Left ventricle myocardium inferior (tissue), 1 donor: ENCODE measurements at regions not wholly inside any gene's neighbourhood (a gene's known extent, or its start where the extent isn't known, plus 50 kb on each side); places are given as distances from the start of the nearest gene placed in this dataset.

Experiments
- DNase-seq: peaks from one replicate; pipeline ENCODE4 v3.0.0-alpha.2; 2020
- H3K27ac ChIP-seq: fragments of 200-600 bp; replicated peaks from 2 replicates; pipeline ENCODE4 v1.8.0; 2021
- H3K27me3 ChIP-seq: fragments of 200-600 bp; 2 replicates; pipeline ENCODE4 v1.8.0; 2021; ENCODE audit warnings: low read depth
- H3K36me3 ChIP-seq: fragments of 200-600 bp; 2 replicates; pipeline ENCODE4 v1.8.0; 2021
- H3K4me1 ChIP-seq: fragments of 200-600 bp; 2 replicates; pipeline ENCODE4 v1.8.0; 2021
- H3K4me3 ChIP-seq: fragments of 200-600 bp; 2 replicates; pipeline ENCODE4 v1.8.0; 2021; ENCODE audit warnings: mild to moderate bottlenecking, moderate library complexity
- H3K9me3 ChIP-seq: fragments of 200-600 bp; replicated peaks from 2 replicates; pipeline ENCODE4 v1.8.0; 2021
- intact Hi-C: fragments of 100-400 bp; cut with micrococcal nuclease; formaldehyde crosslinking; loops from one replicate; pipeline ENCODE4 v1.11.0; 2022
- TF ChIP-seq, protein P1 (sequence below): fragments of 200-600 bp; IDR thresholded peaks from 2 replicates; pipeline ENCODE4 v1.8.0; 2021; ENCODE audit warnings: antibody characterized with exemption, mild to moderate bottlenecking, borderline replicate concordance
- donor health status: DM: no; HTN: yes; CAD: no; lungs with severe emphysema.

DNA sequence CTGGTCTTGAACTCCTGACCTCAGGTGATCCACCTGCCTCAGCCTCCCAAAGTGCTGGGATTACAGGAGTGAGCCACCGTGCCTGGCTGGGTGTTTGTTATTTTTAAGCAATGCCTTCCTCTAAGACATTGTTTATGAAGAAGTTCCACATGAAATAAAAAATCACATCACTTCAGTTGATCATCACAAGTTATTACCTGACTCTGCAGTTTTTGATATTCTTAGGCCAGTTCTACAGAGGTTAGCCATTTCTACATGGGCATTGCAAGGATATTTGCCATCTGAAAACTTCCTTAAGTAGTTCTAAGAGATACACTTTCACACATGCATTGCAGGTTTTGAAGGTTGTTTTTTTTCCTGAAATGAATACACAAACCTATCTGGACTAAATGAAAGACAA lies 82.1 kb downstream of the PYDC2 start:
- TF ChIP-seq, protein P1, sequence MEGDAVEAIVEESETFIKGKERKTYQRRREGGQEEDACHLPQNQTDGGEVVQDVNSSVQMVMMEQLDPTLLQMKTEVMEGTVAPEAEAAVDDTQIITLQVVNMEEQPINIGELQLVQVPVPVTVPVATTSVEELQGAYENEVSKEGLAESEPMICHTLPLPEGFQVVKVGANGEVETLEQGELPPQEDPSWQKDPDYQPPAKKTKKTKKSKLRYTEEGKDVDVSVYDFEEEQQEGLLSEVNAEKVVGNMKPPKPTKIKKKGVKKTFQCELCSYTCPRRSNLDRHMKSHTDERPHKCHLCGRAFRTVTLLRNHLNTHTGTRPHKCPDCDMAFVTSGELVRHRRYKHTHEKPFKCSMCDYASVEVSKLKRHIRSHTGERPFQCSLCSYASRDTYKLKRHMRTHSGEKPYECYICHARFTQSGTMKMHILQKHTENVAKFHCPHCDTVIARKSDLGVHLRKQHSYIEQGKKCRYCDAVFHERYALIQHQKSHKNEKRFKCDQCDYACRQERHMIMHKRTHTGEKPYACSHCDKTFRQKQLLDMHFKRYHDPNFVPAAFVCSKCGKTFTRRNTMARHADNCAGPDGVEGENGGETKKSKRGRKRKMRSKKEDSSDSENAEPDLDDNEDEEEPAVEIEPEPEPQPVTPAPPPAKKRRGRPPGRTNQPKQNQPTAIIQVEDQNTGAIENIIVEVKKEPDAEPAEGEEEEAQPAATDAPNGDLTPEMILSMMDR = no peak
- no peak for DNase-seq
- intact Hi-C loops = no loop called here
- no peaks in the 10 kb centered on the region for H3K4me1 ChIP-seq
- H3K9me3 ChIP-seq = peaks cover 19% of the 10 kb centered on the region
- no peak overlapping the region for H3K4me3 ChIP-seq
- H3K36me3 ChIP-seq = no peaks in the 10 kb centered on the region
- no peak overlapping the region for H3K27ac ChIP-seq
- H3K27me3 ChIP-seq = no peaks in the 10 kb centered on the region

DNA sequence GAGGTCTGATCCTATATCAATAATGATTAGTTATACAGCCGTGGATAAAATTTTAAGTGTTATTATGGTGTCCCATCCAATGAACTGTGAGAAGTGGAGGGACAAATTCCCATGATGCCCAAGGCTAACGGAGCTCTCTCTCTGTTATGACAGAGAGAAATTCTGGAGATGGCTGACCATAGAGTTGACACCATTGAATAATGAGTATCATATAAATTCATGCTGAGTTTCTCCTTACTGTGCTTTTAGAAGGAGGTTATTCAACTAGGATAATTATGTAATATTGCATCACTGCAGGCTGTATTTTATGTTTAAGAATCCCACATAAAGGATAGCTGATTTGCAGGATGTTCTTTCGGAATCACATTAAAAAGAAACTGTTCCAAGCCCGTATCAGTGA lies 82.9 kb downstream of the PYDC2 start:
- no peak overlapping the region for H3K27ac ChIP-seq

DNA sequence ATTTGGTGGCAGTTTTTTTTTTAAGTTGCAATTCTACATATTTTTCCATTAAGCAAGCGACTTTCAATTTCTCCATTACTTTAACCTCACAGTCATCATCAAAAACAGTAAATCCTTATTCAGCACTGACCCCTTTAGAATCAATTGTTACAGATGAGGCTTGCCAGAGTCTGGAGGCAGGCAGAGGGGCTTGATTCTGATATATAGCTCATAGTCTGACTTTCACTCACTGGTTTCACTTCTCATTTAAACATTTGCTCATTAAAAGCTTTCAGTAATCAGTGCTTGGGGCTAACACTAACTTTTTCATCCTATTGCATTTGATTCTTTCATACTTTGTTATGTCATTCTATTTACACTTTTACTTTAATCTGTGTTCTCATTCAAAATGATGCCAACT lies 88.4 kb downstream of the PYDC2 start:
- DNase-seq = no peak
- TF ChIP-seq, protein P1 = no peak
- H3K4me1 ChIP-seq = no peaks in the 10 kb centered on the region
- intact Hi-C loops = no loop called here
- H3K27ac ChIP-seq = no peak overlapping the region
- H3K9me3 ChIP-seq = no peaks in the 10 kb centered on the region
- no peak overlapping the region for H3K4me3 ChIP-seq
- H3K36me3 ChIP-seq = no peaks in the 10 kb centered on the region
- H3K27me3 ChIP-seq = no peaks in the 10 kb centered on the region

More for the DNA sequence above, 82.9 kb downstream of the PYDC2 start:
- intact Hi-C loops = no loop called here
- no peaks in the 10 kb centered on the region for H3K27me3 ChIP-seq
- peaks cover 19% of the 10 kb centered on the region for H3K9me3 ChIP-seq
- H3K4me3 ChIP-seq = no peak overlapping the region
- TF ChIP-seq, protein P1 = no peak
- H3K4me1 ChIP-seq = no peaks in the 10 kb centered on the region
- H3K36me3 ChIP-seq = no peaks in the 10 kb centered on the region
- no peak for DNase-seq

DNA sequence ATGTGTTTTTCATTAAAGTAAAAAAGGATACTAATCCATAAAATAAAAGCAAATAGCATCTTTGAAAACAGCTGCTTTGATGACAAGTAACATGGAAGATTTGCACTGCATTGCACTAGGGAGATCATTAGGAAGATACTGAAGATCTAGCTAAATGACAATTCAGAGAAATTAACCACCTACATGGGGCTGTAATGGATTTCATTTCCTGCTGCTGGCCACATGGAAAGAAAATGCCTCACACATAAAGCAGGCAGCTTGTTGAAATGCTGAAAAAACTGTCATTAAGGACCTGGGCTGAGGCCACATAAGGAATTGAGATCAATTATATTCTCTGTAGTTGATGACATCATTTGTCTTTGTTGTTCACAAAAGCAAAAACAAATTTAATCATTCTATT lies 94.1 kb downstream of the PYDC2 start:
- Histone ChIP-seq H3K27me3 (no peaks in the 10 kb centered on the region), H3K4me1 (no peaks in the 10 kb centered on the region), H3K27ac (no peak overlapping the region), H3K4me3 (no peak overlapping the region), H3K36me3 (no peaks in the 10 kb centered on the region), H3K9me3 (peaks cover 4% of the 10 kb centered on the region)
- intact Hi-C loops = no loop called here
- TF ChIP-seq, protein P1 = no peak
- DNase-seq = no peak

DNA sequence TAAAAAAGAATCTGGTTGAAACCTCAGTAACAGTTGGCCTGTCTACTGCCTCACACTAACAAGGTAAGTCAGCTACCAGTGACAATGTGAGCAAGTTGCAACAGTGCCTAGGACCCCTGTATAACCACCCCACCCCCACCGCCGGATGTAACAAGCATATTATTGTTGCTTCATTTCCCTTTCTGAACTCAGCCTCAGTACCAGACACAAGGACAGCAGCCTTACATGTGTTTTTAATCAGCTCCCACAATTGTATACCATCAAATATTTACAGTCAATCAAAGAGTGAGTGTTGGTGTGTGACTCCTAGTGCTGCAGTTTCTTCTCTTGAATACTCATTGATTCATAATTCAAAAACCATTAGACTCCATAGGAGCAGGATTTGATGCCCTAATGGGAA lies 96.4 kb downstream of the PYDC2 start:
- TF ChIP-seq, protein P1 = no peak
- H3K4me1 ChIP-seq = no peaks in the 10 kb centered on the region

DNA sequence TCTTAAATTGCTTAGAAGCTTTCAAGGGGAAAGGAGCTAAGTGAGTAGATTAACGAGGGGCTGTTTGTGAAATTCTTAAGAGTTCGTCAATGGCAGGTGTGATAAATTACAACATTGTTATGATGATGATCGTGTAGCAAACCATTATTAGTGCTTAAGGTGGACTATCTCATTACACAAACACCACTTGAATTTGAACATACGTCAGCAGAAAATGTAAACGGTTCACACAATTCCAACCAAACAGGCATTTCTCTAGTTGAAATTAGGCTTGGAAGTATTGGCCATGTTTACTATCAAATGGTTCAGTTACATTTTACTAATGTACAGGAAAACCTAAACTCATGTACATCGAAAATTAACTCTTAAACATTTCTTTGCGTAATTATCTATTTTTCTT lies 102.8 kb downstream of the PYDC2 start:
- no peaks in the 10 kb centered on the region for H3K9me3 ChIP-seq
- no peaks in the 10 kb centered on the region for H3K27me3 ChIP-seq
- H3K4me3 ChIP-seq = no peak overlapping the region
- no peaks in the 10 kb centered on the region for H3K36me3 ChIP-seq
- H3K4me1 ChIP-seq = no peaks in the 10 kb centered on the region
- DNase-seq = no peak
- TF ChIP-seq, protein P1 = no peak
- H3K27ac ChIP-seq = no peak overlapping the region
- intact Hi-C loops = no loop called here

More for the DNA sequence above, 96.4 kb downstream of the PYDC2 start:
- intact Hi-C loops = no loop called here
- Histone ChIP-seq H3K36me3 (no peaks in the 10 kb centered on the region), H3K27ac (no peak overlapping the region), H3K27me3 (no peaks in the 10 kb centered on the region), H3K4me3 (no peak overlapping the region), H3K9me3 (peaks cover 4% of the 10 kb centered on the region)
- DNase-seq = no peak
